Epithelial cell of proximal tubule (primary cell): ENCODE measurements at regions not wholly inside any gene's neighbourhood (a gene's known extent, or its start where the extent isn't known, plus 50 kb on each side); places are given as distances from the start of the nearest gene placed in this dataset.
"Not testable (repeated sequence)": the region's sequence is repeated elsewhere in the genome, so short reads cannot be mapped to it uniquely, and the experiment has no call there.

Experiments used
- DNase-seq: peaks from one replicate; pipeline ENCODE4 v3.0.0-alpha.2; 2011; ENCODE audit warnings: low read depth
- H3K4me3 ChIP-seq: 2 replicates; pipeline ENCODE4 v1.5.1; 2011; ENCODE audit warnings: low read depth, mild to moderate bottlenecking, low read length
- CTCF ChIP-seq: conservative IDR thresholded peaks from 2 replicates; pipeline ENCODE4 v1.5.1; 2012; ENCODE audit warnings: low read depth, mild to moderate bottlenecking, low read length

GRCh38 chr16:47817048-47817447 is 338.7 kb downstream of the ABCC12 start:
- no peak for DNase-seq
- no peak for TF ChIP-seq CTCF

GRCh38 chr16:47816511-47816910 is 339.3 kb downstream of the ABCC12 start:
- TF ChIP-seq CTCF: no peak
- H3K4me3 ChIP-seq: no peak overlapping the region
- DNase-seq: no peak

More at GRCh38 chr16:47817048-47817447, 338.7 kb downstream of the ABCC12 start:
- no peak overlapping the region for H3K4me3 ChIP-seq

- H3K4me3 ChIP-seq: no peak overlapping the region
- no peak for TF ChIP-seq CTCF
- DNase-seq: no peak
Measured at GRCh38 chr16:47815655-47816054, 340.1 kb downstream of the ABCC12 start.

- H3K4me3 ChIP-seq, DNase-seq: not testable (repeated sequence)
Measured at GRCh38 chr16:47811758-47812157, 344.0 kb downstream of the ABCC12 start.

GRCh38 chr16:47806309-47806847 is 345.2 kb downstream of the PHKB start:
- no peak overlapping the region for H3K4me3 ChIP-seq
- no peak for TF ChIP-seq CTCF
- no peak for DNase-seq

GRCh38 chr16:47787696-47788095 is 326.6 kb downstream of the PHKB start:
- DNase-seq: no peak
- TF ChIP-seq CTCF: no peak
- no peak overlapping the region for H3K4me3 ChIP-seq

GRCh38 chr16:47781673-47782072 is 320.5 kb downstream of the PHKB start:
- no peak overlapping the region for H3K4me3 ChIP-seq
- no peak for TF ChIP-seq CTCF
- no peak for DNase-seq
